ENCODE measurements at regions not wholly inside any gene's neighbourhood (a gene's known extent, or its start where the extent isn't known, plus 50 kb on each side); places are given as distances from the start of the nearest gene placed in this dataset.

DNA sequence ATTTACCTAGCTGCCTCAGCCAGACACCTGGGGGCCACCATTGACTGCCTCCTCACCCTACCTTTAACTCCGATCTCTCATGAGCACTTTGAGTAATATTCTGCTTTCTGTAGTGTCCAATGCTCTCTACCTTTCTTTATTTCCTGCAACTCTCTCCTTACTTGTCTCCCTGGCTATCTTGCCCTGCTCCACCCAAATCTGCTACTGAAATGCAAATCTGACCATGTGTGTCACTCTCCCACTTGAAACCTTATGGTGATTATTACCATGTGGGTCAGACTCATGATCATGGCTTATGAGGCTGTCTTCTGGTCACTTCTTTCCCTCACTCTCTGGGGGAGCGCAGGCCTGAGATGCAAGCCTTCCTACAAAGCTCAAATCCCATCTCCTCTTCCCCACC, 83.3 kb downstream of the INSIG2 start:
- no peak for DNase-seq

DNA sequence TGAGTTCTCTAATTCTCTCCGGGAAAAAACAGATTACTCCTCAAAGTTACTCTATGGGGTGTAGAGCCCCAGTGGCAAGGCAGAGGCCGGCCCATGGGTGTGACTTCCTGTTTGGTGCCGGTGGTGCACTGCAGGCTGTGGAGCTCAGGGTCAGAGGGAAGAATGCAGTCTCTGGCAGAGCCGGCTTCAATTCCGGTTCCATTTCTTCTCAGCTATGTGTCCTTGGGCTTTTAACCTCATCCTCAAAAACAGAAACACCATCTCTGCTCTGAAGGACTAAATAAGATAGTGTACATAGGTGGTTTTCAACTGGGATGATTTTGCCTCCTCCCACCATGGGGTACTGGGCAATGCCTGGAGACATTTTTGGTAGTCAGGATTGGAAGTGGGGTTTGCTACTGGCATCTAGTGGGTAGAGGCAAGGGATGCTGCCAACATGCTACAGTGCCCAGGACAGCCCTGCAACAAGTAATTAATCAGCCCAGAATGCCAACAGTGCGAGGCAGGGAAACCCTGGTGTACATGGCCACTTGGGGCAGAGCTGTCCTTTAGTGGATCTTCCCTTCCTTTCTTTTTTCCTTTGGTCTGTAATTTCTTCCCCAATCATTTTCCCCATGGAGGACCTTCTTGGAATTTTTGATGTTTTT, 81.2 kb downstream of the INSIG2 start:
- peak; percentile 25 for DNase-seq

DNA sequence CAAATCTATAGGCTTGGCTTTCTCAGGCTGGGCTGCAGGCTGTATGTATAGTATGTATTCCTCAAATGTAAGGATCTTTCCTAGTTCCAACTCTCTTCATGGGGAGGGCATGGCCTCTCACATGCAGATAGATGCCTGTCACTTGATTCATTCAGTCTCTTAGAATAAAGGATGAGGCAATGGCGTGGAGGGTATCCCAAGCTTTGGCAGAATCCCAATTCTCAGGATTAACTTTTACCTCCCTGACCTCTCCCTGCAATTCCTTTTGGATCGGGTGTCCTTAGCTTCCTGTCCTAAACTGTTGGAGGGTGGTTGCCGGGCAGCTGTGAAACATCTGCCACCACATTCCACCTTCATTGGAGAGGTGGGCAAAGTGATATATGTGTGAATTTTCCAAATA, 80.3 kb downstream of the INSIG2 start:
- no peak for DNase-seq

DNA sequence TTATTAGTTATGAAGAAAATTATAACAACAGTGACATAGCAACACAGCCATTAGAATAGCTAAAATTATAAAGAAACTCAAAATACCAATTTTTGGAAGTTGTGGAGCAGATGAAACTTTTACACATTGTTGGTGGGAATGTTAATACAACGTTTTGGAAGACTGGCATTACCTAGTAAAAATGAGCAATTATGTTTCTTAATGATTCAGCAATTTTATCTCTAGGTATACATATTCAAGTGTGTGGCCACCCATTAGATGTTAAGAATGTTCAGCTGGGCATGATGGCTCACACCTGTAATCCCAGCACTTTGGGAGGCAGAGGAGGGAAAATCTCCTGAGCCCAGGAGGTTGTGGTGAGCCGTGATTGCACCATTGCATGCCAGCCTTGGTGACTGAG, 78.8 kb downstream of the INSIG2 start:
- DNase-seq: no peak

DNA sequence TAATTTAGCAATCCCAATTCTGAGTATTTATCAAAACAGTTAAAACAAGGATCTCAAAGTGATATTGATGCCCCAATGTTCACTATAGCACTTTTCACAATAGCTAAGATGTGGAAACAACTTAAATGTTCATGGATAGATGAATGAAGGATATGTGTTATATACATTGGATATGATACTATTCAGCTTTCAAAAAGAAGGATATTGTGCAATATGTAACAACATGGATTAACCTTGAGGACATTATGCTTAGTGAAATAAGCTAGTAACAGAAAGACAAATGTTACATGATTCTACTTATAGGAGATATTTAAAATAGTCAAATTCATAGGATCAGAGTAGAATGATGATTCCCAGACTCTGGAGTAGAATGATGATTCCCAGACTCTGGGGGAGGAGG, 78.0 kb downstream of the INSIG2 start:
- no peak for DNase-seq

DNA sequence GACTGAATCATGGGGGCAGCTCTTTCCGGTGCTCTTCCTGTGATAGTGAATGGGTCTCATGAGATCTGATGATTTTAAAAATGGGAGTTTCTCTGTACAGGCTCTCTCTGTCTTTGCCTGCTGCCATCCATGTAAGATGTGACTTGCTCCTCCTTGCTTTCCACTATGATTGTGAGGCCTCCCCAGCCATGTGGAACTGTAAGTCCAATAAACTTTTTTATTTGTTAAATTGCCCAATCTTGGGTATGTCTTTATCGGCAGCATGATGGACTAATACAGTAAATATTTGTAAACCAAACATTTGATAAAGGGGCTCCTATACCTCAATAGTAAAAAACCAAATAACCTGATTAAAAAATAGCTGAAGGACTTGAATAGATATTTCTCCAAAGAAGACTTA, 77.3 kb downstream of the INSIG2 start:
- no peak for DNase-seq

All from activated CD4-positive, alpha-beta T cell treated with anti-CD3 and anti-CD28 coated beads, Interleukin-2, amount 50 U/mL, for 16 hours (primary cell).